Panc1 (cell line): ENCODE measurements at regions not wholly inside any gene's neighbourhood (a gene's known extent, or its start where the extent isn't known, plus 50 kb on each side); places are given as distances from the start of the nearest gene placed in this dataset.

Experiments
- REST ChIP-seq, 2 experiments: IDR thresholded peaks; 2 replicates each; pipeline ENCODE4 v1.6.1; 2011 to 2012; ENCODE audit warnings: low read depth in 2 of 2, control low read depth in 1 of 2, low read length in 1 of 2, mild to moderate bottlenecking in 1 of 2, moderate library complexity in 1 of 2; ENCODE audit not compliant: insufficient read depth in 1 of 2
- SIN3A ChIP-seq: IDR thresholded peaks from 2 replicates; pipeline ENCODE4 v1.6.1; 2012; ENCODE audit warnings: low read depth, mild to moderate bottlenecking, low read length, moderate library complexity, borderline replicate concordance; ENCODE audit not compliant: insufficient read depth

- TF ChIP-seq SIN3A (no peak), REST (IDR thresholded peaks at IDR 0.05; ENCODE audit: insufficient read depth in 1 of 2, low read depth in 2 of 2, low read length in 1 of 2) (no peak)
Observed at GRCh38 chr6:165218829-165219228, 90.6 kb downstream of the C6orf118 start.
